Fibroblast of mammary gland (primary cell): ENCODE measurements at regions not wholly inside any gene's neighbourhood (a gene's known extent, or its start where the extent isn't known, plus 50 kb on each side); places are given as distances from the start of the nearest gene placed in this dataset.

ENCODE experiments used
- DNase-seq: peaks from one replicate; pipeline ENCODE4 v3.0.0-alpha.2; 2010; ENCODE audit warnings: low read depth
- H3K4me3 ChIP-seq: 2 replicates; pipeline ENCODE4 v1.5.1; 2011; ENCODE audit warnings: low read depth, mild to moderate bottlenecking, low read length, moderate library complexity; ENCODE audit not compliant: control insufficient read depth
- TF ChIP-seq, protein P1 (sequence below): conservative IDR thresholded peaks from 2 replicates; pipeline ENCODE4 v1.5.1; 2011; ENCODE audit warnings: low read depth, low read length, inconsistent platforms; ENCODE audit not compliant: control insufficient read depth, insufficient read depth

DNA sequence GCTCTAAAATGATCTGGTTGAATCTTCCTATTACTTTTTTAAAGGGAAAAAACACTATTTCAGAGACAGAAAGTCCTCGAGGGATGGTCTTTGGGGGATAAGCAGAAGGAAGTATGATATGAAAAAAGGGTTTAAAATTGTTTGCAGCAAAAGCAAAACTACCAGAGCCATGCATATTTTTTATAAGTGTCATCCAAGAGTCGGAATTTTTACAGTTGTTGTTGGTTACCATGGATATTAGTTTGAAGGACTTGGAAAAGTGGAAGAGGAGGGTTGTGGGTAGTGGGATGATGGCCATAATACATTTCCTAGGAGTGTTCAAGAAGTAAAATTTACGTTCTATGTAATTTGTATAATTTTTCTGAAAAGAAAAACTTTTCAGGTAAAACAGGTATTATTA is 134.4 kb downstream of the PCDH7 start:
- peak; percentile 17 for DNase-seq
- TF ChIP-seq, protein P1, sequence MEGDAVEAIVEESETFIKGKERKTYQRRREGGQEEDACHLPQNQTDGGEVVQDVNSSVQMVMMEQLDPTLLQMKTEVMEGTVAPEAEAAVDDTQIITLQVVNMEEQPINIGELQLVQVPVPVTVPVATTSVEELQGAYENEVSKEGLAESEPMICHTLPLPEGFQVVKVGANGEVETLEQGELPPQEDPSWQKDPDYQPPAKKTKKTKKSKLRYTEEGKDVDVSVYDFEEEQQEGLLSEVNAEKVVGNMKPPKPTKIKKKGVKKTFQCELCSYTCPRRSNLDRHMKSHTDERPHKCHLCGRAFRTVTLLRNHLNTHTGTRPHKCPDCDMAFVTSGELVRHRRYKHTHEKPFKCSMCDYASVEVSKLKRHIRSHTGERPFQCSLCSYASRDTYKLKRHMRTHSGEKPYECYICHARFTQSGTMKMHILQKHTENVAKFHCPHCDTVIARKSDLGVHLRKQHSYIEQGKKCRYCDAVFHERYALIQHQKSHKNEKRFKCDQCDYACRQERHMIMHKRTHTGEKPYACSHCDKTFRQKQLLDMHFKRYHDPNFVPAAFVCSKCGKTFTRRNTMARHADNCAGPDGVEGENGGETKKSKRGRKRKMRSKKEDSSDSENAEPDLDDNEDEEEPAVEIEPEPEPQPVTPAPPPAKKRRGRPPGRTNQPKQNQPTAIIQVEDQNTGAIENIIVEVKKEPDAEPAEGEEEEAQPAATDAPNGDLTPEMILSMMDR = no peak
- no peak overlapping the region for H3K4me3 ChIP-seq

DNA sequence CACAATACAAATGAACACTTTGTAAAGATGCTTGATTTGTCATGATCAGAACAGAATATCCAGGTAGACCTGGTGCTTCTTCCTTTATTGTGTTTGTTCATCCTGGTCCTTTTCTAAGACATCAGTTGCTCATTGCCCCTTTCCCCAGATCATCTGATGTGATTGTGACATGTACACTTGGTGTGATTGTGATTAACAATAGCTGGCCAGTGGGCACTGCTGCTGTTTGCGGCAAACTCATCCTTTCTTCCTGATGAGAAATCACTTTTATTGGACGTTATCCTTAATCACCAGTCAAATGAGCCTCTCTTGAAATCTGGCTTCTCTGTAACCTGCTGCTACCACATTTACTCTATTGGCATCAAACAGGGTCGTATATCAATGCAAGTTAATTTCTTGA is 135.1 kb downstream of the PCDH7 start:
- no peak overlapping the region for H3K4me3 ChIP-seq
- TF ChIP-seq, protein P1 = no peak
- DNase-seq = no peak

DNA sequence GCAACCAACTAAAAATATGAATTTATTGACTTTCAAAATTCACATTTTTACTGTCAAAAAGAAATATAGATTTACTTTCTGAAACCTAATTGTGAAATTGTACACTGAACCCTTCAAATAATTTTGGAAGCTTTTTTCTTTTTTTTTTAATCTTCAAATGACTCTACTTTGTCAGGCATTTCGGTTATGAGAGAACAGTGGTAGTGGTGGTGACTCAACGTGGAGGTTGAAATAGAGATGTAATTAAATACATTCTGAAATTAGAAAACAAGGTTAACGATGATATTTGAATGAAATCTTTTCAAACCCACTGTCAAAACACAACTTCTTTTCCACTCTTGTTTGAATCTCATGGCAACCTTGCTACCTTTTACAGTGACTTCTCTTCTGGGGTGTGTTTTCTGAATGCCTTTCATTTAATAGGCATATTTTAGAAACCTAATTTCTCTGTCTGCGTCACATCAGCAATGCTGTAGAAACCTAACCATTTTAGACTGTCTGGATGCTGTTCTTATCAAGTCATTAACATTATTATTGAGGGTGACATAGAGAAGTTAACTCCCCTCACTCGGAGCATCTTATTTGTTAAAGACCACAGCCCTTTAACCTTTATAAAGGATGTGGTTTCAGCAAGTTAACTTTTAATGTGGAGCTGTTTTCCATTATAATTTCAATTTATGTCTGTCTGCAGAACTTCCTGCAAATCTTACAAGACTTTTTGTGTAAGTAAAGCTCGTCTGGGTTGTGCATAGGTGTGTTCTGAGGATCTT is 136.8 kb downstream of the PCDH7 start:
- TF ChIP-seq, protein P1 = no peak
- H3K4me3 ChIP-seq = no peak overlapping the region
- DNase-seq = no peak

DNA sequence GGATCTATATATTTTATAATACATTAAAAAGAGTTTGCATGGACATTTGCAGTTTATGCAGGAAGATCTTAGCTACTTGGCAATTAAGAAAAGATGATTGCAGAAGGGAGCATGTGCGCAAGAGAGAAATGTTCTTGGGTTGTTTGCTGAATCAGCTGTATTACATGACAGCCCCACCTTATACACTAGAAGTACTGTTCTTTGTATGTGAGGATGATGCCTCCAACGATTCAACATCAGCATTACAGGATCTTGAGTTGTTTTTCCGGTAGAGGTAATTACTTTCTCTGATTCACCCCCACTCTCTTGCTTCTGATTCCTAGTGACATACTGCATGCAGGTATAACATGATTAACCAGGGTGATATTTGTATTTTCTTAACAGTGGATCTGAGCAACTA is 140.8 kb downstream of the PCDH7 start:
- TF ChIP-seq, protein P1 = no peak
- DNase-seq = no peak
- H3K4me3 ChIP-seq = no peak overlapping the region

DNA sequence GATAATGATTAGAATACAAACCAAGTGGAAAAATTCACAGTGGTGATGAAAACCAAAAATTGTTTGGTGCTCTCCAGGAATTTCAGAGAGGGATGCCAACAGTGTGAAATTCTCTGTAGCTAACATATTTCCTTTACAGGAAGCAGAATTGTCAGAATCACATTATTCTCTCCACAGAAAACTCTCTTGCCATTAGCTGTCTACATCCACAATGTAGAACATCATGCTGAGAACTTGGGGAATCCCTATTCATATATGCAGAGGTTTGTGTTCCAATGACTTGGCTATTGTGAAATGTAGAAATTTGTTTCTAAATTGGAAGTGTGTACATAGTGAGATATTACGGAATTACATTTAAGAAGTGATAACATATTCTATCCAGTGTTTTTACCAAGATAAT is 142.0 kb downstream of the PCDH7 start:
- TF ChIP-seq, protein P1 = no peak

DNA sequence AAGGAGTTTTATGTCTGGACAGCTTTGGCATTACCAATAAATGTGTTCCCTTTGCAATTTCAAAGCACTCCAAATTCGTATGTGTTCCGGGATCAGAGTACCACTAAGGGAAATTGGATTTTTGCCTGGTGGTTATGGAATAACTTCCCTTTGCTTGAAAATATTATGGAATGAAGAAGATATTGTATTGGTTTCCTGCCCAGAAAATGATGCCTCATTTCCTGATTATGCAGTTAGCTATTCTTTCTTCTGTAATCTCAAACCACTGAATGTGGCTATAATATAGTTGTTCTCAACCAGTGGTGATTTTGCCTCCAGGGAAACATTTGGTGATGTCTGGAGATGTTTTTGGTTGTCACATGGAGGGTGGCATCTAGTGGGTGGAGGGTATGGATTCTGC is 142.9 kb downstream of the PCDH7 start:
- peak; percentile 63 for DNase-seq
- no peak overlapping the region for H3K4me3 ChIP-seq
- TF ChIP-seq, protein P1 = no peak

More for the DNA sequence above, 142.0 kb downstream of the PCDH7 start:
- no peak for DNase-seq
- H3K4me3 ChIP-seq = no peak overlapping the region
